ENCODE measurements at regions not wholly inside any gene's neighbourhood (a gene's known extent, or its start where the extent isn't known, plus 50 kb on each side); places are given as distances from the start of the nearest gene placed in this dataset.

GRCh38 chr3:5757213-5757804, 569.8 kb downstream of the EDEM1 start:
- Histone ChIP-seq H3K4me3 (ENCODE audit: insufficient read depth, low read depth, low read length) (no peak overlapping the region), H3K27me3 (ENCODE audit: insufficient read depth, low read length) (no peaks in the 10 kb centered on the region), H3K4me2 (ENCODE audit: low read length) (no peak overlapping the region), H3K9me3 (ENCODE audit: insufficient read depth, low read depth, low read length) (no peaks in the 10 kb centered on the region), H2AFZ (ENCODE audit: low read depth, low read length) (no peak overlapping the region), H3K79me2 (ENCODE audit: insufficient read depth, low read length) (no peaks in the 10 kb centered on the region), H4K20me1 (ENCODE audit: insufficient read depth, low read length) (no peaks in the 10 kb centered on the region), H3K27ac (ENCODE audit: low read depth, low read length) (no peak overlapping the region), H3K9ac (ENCODE audit: low read length) (no peak overlapping the region), H3K36me3 (ENCODE audit: insufficient read depth, low read length) (no peaks in the 10 kb centered on the region), H3K4me1 (ENCODE audit: insufficient read depth, low read length) (no peaks in the 10 kb centered on the region)
- Mint-ChIP-seq H3K4me1 (ENCODE audit: low read depth, unreplicated experiment) (no peaks in the 10 kb centered on the region), H3K36me3 (ENCODE audit: low read depth, unreplicated experiment) (no peaks in the 10 kb centered on the region), H3K9me3 (ENCODE audit: unreplicated experiment) (peaks cover 4% of the 10 kb centered on the region), H3K27me3 (ENCODE audit: low read depth, unreplicated experiment) (no peaks in the 10 kb centered on the region), H3K4me3 (ENCODE audit: unreplicated experiment) (no peak overlapping the region), H3K27ac (ENCODE audit: unreplicated experiment) (no peak overlapping the region)
- no peak for DNase-seq (ENCODE audit: low read depth)
- no peak for FAIRE-seq
- TF ChIP-seq, protein P1, sequence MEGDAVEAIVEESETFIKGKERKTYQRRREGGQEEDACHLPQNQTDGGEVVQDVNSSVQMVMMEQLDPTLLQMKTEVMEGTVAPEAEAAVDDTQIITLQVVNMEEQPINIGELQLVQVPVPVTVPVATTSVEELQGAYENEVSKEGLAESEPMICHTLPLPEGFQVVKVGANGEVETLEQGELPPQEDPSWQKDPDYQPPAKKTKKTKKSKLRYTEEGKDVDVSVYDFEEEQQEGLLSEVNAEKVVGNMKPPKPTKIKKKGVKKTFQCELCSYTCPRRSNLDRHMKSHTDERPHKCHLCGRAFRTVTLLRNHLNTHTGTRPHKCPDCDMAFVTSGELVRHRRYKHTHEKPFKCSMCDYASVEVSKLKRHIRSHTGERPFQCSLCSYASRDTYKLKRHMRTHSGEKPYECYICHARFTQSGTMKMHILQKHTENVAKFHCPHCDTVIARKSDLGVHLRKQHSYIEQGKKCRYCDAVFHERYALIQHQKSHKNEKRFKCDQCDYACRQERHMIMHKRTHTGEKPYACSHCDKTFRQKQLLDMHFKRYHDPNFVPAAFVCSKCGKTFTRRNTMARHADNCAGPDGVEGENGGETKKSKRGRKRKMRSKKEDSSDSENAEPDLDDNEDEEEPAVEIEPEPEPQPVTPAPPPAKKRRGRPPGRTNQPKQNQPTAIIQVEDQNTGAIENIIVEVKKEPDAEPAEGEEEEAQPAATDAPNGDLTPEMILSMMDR (IDR thresholded peaks at IDR 0.05; ENCODE audit: insufficient read depth, low read depth, low read length): no peak
- no peak for TF ChIP-seq EZH2 (IDR thresholded peaks at IDR 0.05; ENCODE audit: insufficient read depth, low read length)

DNA sequence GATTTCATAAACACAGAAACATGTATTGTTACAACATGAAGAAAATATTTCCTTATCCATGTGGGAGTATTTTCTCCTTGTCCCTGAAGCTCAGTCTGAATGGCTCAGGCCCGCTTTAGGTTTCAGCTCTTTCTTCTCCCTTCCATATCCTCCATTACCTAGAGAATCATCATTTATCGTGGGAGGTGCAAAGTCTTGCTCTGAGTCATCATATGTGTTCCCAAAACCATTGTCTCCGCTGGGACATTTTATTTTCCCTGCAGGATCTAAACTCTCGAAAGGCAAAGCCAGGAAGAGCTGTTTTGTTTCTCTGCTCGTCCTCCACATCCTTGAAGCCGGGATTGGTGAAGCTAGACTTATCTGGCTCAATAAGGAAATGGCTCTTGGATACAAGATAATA, 571.2 kb downstream of the EDEM1 start:
- Mint-ChIP-seq H3K9me3 (ENCODE audit: unreplicated experiment) (peaks cover 4% of the 10 kb centered on the region), H3K27ac (ENCODE audit: unreplicated experiment) (no peak overlapping the region), H3K36me3 (ENCODE audit: low read depth, unreplicated experiment) (no peaks in the 10 kb centered on the region), H3K4me3 (ENCODE audit: unreplicated experiment) (no peak overlapping the region), H3K4me1 (ENCODE audit: low read depth, unreplicated experiment) (no peaks in the 10 kb centered on the region), H3K27me3 (ENCODE audit: low read depth, unreplicated experiment) (no peaks in the 10 kb centered on the region)
- H3K27ac ChIP-seq (ENCODE audit: low read depth, low read length): no peak overlapping the region
- FAIRE-seq (no peak), DNase-seq (ENCODE audit: low read depth) (no peak)
- H4K20me1 ChIP-seq (ENCODE audit: insufficient read depth, low read length): no peaks in the 10 kb centered on the region
- no peaks in the 10 kb centered on the region for H3K9me3 ChIP-seq (ENCODE audit: insufficient read depth, low read depth, low read length)
- no peak overlapping the region for H3K9ac ChIP-seq (ENCODE audit: low read length)
- H3K79me2 ChIP-seq (ENCODE audit: insufficient read depth, low read length): no peaks in the 10 kb centered on the region
- no peak overlapping the region for H3K4me2 ChIP-seq (ENCODE audit: low read length)
- no peaks in the 10 kb centered on the region for H3K27me3 ChIP-seq (ENCODE audit: insufficient read depth, low read length)
- no peaks in the 10 kb centered on the region for H3K4me1 ChIP-seq (ENCODE audit: insufficient read depth, low read length)
- H3K36me3 ChIP-seq (ENCODE audit: insufficient read depth, low read length): no peaks in the 10 kb centered on the region
- H2AFZ ChIP-seq (ENCODE audit: low read depth, low read length): no peak overlapping the region
- TF ChIP-seq, protein P1 (IDR thresholded peaks at IDR 0.05; ENCODE audit: insufficient read depth, low read depth, low read length): no peak
- TF ChIP-seq EZH2 (IDR thresholded peaks at IDR 0.05; ENCODE audit: insufficient read depth, low read length): no peak
- no peak overlapping the region for H3K4me3 ChIP-seq (ENCODE audit: insufficient read depth, low read depth, low read length)

- no peak overlapping the region for H3K9ac ChIP-seq (ENCODE audit: low read length)
- H3K27ac ChIP-seq (ENCODE audit: low read depth, low read length): no peak overlapping the region
- no peaks in the 10 kb centered on the region for H3K79me2 ChIP-seq (ENCODE audit: insufficient read depth, low read length)
- Mint-ChIP-seq H3K36me3 (ENCODE audit: low read depth, unreplicated experiment) (no peaks in the 10 kb centered on the region), H3K27ac (ENCODE audit: unreplicated experiment) (no peak overlapping the region), H3K4me1 (ENCODE audit: low read depth, unreplicated experiment) (no peaks in the 10 kb centered on the region), H3K27me3 (ENCODE audit: low read depth, unreplicated experiment) (no peaks in the 10 kb centered on the region), H3K4me3 (ENCODE audit: unreplicated experiment) (no peak overlapping the region), H3K9me3 (ENCODE audit: unreplicated experiment) (no peaks in the 10 kb centered on the region)
- TF ChIP-seq EZH2 (IDR thresholded peaks at IDR 0.05; ENCODE audit: insufficient read depth, low read length): no peak
- TF ChIP-seq, protein P1 (IDR thresholded peaks at IDR 0.05; ENCODE audit: insufficient read depth, low read depth, low read length): no peak
- H3K4me3 ChIP-seq (ENCODE audit: insufficient read depth, low read depth, low read length): no peak overlapping the region
- H4K20me1 ChIP-seq (ENCODE audit: insufficient read depth, low read length): no peaks in the 10 kb centered on the region
- no peaks in the 10 kb centered on the region for H3K4me1 ChIP-seq (ENCODE audit: insufficient read depth, low read length)
- H3K9me3 ChIP-seq (ENCODE audit: insufficient read depth, low read depth, low read length): no peaks in the 10 kb centered on the region
- no peaks in the 10 kb centered on the region for H3K27me3 ChIP-seq (ENCODE audit: insufficient read depth, low read length)
- FAIRE-seq (no peak), DNase-seq (ENCODE audit: low read depth) (no peak)
- no peak overlapping the region for H3K4me2 ChIP-seq (ENCODE audit: low read length)
- no peak overlapping the region for H2AFZ ChIP-seq (ENCODE audit: low read depth, low read length)
- no peaks in the 10 kb centered on the region for H3K36me3 ChIP-seq (ENCODE audit: insufficient read depth, low read length)
These were observed 575.0 kb downstream of the EDEM1 start for GRCh38 chr3:5762506-5762905.
